HCT116 (cell line): ENCODE measurements at regions not wholly inside any gene's neighbourhood (a gene's known extent, or its start where the extent isn't known, plus 50 kb on each side); places are given as distances from the start of the nearest gene placed in this dataset.

Source experiments
- ATAC-seq: fragments of 200-7000 bp; cut with Tn5 transposase; 2 replicates; pipeline ENCODE4 v1.9.1; 2020; ENCODE audit warnings: mild to moderate bottlenecking, moderate library complexity
- BruUV-seq: library from RNA; stranded (reverse); fragments of 400-500 nt; replicated peaks from 2 replicates; lab custom pipeline; 2021; lab: Mats Ljungman, UMichigan
- CTCF ChIA-PET: fragments of 300-600 bp; sonication (Branson Sonifier 250); formaldehyde crosslinking; loops from one replicate; lab custom pipeline; 2021; ENCODE audit warnings: antibody characterized with exemption; lab: Charles Lee
- POLR2A ChIA-PET: fragments of 300-600, 350-600 bp; sonication (Branson Sonifier 250); formaldehyde crosslinking; loops from one replicate; lab custom pipeline; 2021; ENCODE audit warnings: antibody characterized with exemption; lab: Charles Lee
- RAD21 ChIA-PET, 2 experiments: fragments of 300-600 bp; sonication (Branson Sonifier 250); formaldehyde crosslinking; loops; one replicate each; lab custom pipeline; 2023; ENCODE audit warnings: low total read pairs in 2 of 2; ENCODE audit not compliant: uncharacterized antibody in 2 of 2, unreplicated experiment in 2 of 2, low non-redundant PET in 1 of 2; lab: Charles Lee
- DNase-seq: peaks from one replicate; pipeline ENCODE4 v3.0.0-alpha.2; 2010; ENCODE audit warnings: low read depth, low spot score
- H2AFZ ChIP-seq: fragments of 200-600 bp; shearing (Covaris generic), sonication (generic); 2 replicates; pipeline ENCODE4 v1.6.1; 2017; ENCODE audit warnings: low read depth, mixed run types, mixed read lengths, antibody characterized with exemption, low read length; ENCODE audit not compliant: poor library complexity, severe bottlenecking
- H3K27ac ChIP-seq: 2 replicates; pipeline ENCODE4 v1.5.1; 2012; ENCODE audit warnings: low read depth, low read length
- H3K27me3 ChIP-seq: fragments of 200-600 bp; sonication (generic); 2 replicates; pipeline ENCODE4 v1.6.1; 2016; ENCODE audit warnings: mixed run types, low read length, mixed read lengths; ENCODE audit not compliant: insufficient read depth
- H3K36me3 ChIP-seq, 2 experiments: fragments of 200-500 bp in 1 of 2; fragments of 200-600 bp in 1 of 2; sonication (Bioruptor generic) in 1 of 2; sonication (generic) in 1 of 2; 2 replicates each; pipeline versions ENCODE4 v1.5.1 to v1.6.1; 2014 to 2016; ENCODE audit warnings: low read length in 2 of 2, inconsistent platforms in 1 of 2, mixed read lengths in 1 of 2, mixed run types in 1 of 2; ENCODE audit not compliant: insufficient read depth in 2 of 2, control insufficient read depth in 1 of 2
- H3K4me1 ChIP-seq, 2 experiments: fragments of 200-600 bp in 1 of 2; sonication (generic) in 1 of 2; 2 replicates each; pipeline versions ENCODE4 v1.5.1 to v1.6.1; 2012 to 2017; ENCODE audit warnings: low read length in 2 of 2, inconsistent platforms in 1 of 2, mild to moderate bottlenecking in 1 of 2, mixed read lengths in 1 of 2, mixed run types in 1 of 2, moderate library complexity in 1 of 2; ENCODE audit not compliant: insufficient read depth in 2 of 2, control insufficient read depth in 1 of 2
- H3K4me2 ChIP-seq: fragments of 200-600 bp; sonication (generic); 2 replicates; pipeline ENCODE4 v1.6.1; 2017; ENCODE audit warnings: mixed run types, low read length, mixed read lengths
- H3K4me3 ChIP-seq, 2 experiments: fragments of 200-600 bp in 1 of 2; sonication (generic) in 1 of 2; replicated peaks in 1 of 2; 2 replicates each; pipeline ENCODE4 v1.5.1; 2011 to 2016; ENCODE audit warnings: low read length in 2 of 2, control low read depth in 1 of 2, low read depth in 1 of 2, mild to moderate bottlenecking in 1 of 2, mixed read lengths in 1 of 2, mixed run types in 1 of 2
- H3K79me2 ChIP-seq: fragments of 200-600 bp; sonication (generic); 2 replicates; pipeline ENCODE4 v1.6.1; 2017; ENCODE audit warnings: mild to moderate bottlenecking, mixed run types, low read length, moderate library complexity, mixed read lengths; ENCODE audit not compliant: insufficient read depth
- H3K9ac ChIP-seq: fragments of 200-600 bp; sonication (generic); 2 replicates; pipeline ENCODE4 v1.6.1; 2016; ENCODE audit warnings: low read length, mixed read lengths
- H3K9me2 ChIP-seq: fragments of 200-600 bp; sonication (generic), shearing (Covaris generic); 2 replicates; pipeline ENCODE4 v1.6.1; 2017; ENCODE audit warnings: mixed run types, mild to moderate bottlenecking, moderate library complexity; ENCODE audit not compliant: insufficient read depth
- H3K9me3 ChIP-seq, 2 experiments: fragments of 200-500 bp in 1 of 2; fragments of 200-600 bp in 1 of 2; sonication (Bioruptor generic) in 1 of 2; sonication (generic) in 1 of 2; 2 replicates each; pipeline ENCODE4 v1.6.1; 2014 to 2017; ENCODE audit warnings: low read length in 2 of 2, mixed read lengths in 2 of 2, inconsistent platforms in 1 of 2, low read depth in 1 of 2, mild to moderate bottlenecking in 1 of 2, mixed run types in 1 of 2, moderate library complexity in 1 of 2; ENCODE audit not compliant: control insufficient read depth in 1 of 2, insufficient read depth in 1 of 2
- H4K20me1 ChIP-seq: fragments of 200-600 bp; sonication (generic), shearing (Covaris generic); 2 replicates; pipeline ENCODE4 v1.6.1; 2017; ENCODE audit warnings: mixed run types, mild to moderate bottlenecking, moderate library complexity; ENCODE audit not compliant: insufficient read depth
- CBX3 ChIP-seq: IDR thresholded peaks from 2 replicates; pipeline ENCODE4 v1.6.1; 2012; ENCODE audit warnings: low read depth
- CEBPB ChIP-seq: IDR thresholded peaks from 2 replicates; pipeline ENCODE4 v1.6.1; 2012; ENCODE audit warnings: low read depth
- EGR1 ChIP-seq: IDR thresholded peaks from 2 replicates; pipeline ENCODE4 v1.6.1; 2012; ENCODE audit warnings: low read depth
- EZH2 ChIP-seq: fragments of 200-600 bp; sonication (generic); IDR thresholded peaks from 2 replicates; pipeline ENCODE4 v1.6.1; 2017; ENCODE audit warnings: antibody characterized with exemption, mixed run types
- EZH2phosphoT487 ChIP-seq: fragments of 200-600 bp; IDR thresholded peaks from 2 replicates; pipeline ENCODE4 v1.6.1; 2018; ENCODE audit warnings: antibody characterized with exemption, borderline replicate concordance
- POLR2A ChIP-seq: IDR thresholded peaks from 2 replicates; pipeline ENCODE4 v1.7.0; 2011; ENCODE audit warnings: borderline replicate concordance; ENCODE audit not compliant: insufficient read depth, insufficient read length; ENCODE audit errors: extremely low read depth
- RAD21 ChIP-seq: IDR thresholded peaks from 2 replicates; pipeline ENCODE4 v1.6.1; 2012; ENCODE audit warnings: low read depth, mild to moderate bottlenecking
- SIN3A ChIP-seq: IDR thresholded peaks from 2 replicates; pipeline ENCODE4 v1.6.1; 2012; ENCODE audit warnings: low read depth
- SRF ChIP-seq: IDR thresholded peaks from 2 replicates; pipeline ENCODE4 v1.6.1; 2012; ENCODE audit warnings: low read depth
- TCF7L2 ChIP-seq: IDR thresholded peaks from 2 replicates; pipeline ENCODE4 v1.7.0; 2011; ENCODE audit warnings: borderline replicate concordance, inconsistent platforms; ENCODE audit not compliant: insufficient read depth, insufficient read length; ENCODE audit errors: extremely low read depth
- ZFX ChIP-seq: fragments of 450-650 bp; IDR thresholded peaks from 2 replicates; pipeline ENCODE4 v1.6.1; 2017
- intact Hi-C: fragments of 100-400 bp; cut with micrococcal nuclease; formaldehyde crosslinking; loops from 2 replicates; pipeline ENCODE4 v1.10.0; 2022
- TF ChIP-seq, protein P1 (sequence below), 3 experiments: fragments of 200-600 bp in 1 of 3; sonication (generic) in 1 of 3; IDR thresholded peaks in 2 of 3; conservative IDR thresholded peaks in 1 of 3; 2 replicates each; pipeline ENCODE4 v1.5.1; 2012 to 2017; ENCODE audit warnings: low read depth in 2 of 3, low read length in 2 of 3, antibody characterized with exemption in 1 of 3, borderline replicate concordance in 1 of 3, control low read depth in 1 of 3, mild to moderate bottlenecking in 1 of 3, mixed read lengths in 1 of 3, mixed run types in 1 of 3, moderate library complexity in 1 of 3; ENCODE audit not compliant: insufficient read depth in 1 of 3
- TF ChIP-seq, protein P2 (sequence below): IDR thresholded peaks from 2 replicates; pipeline ENCODE4 v1.6.1; 2012

DNA sequence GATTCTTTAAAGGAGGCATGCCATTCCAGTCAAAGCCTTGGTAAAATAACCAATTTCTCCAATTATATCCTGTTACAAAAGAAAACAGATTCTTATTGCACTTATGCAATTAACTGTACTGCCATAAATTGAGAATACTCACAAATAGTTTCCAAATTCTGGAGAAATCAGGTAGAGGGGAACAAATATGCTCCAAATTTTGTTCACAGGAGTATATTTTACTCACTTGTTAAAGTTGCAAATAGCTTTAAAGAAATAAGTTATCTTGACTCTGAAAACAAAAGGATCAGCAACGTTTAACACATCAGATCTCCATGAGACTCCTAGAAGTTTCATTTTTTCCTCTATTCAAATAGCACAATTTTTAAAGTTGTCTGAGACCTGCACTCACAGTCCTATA, 712.1 kb upstream of the ARRDC4 start:
- Histone ChIP-seq H2AFZ (no peak overlapping the region), H3K36me3 (no peaks in the 10 kb centered on the region), H3K4me2 (no peak overlapping the region), H3K27ac (no peak overlapping the region), H3K9me2 (no peaks in the 10 kb centered on the region), H3K4me3 (no peak overlapping the region), H3K4me1 (no peaks in the 10 kb centered on the region), H3K9me3 (no peaks in the 10 kb centered on the region), H3K27me3 (no peaks in the 10 kb centered on the region), H3K9ac (no peak overlapping the region), H3K79me2 (no peaks in the 10 kb centered on the region), H4K20me1 (no peaks in the 10 kb centered on the region)
- RAD21 ChIA-PET = no interaction called here
- BruUV-seq = no TSS peak
- CTCF ChIA-PET = interaction anchor here (1.1 kb wide), 1 partner anchor 507 kb away, joined by 3 read pairs; no protein-coding TSS in a partner anchor
- POLR2A ChIA-PET = no interaction called here
- ATAC-seq (no peak), DNase-seq (no peak)
- intact Hi-C loops = loop anchor here (5.0 to 10.0 kb wide), 2 partner anchors 504 to 926 kb away; no protein-coding TSS in a partner anchor
- TF ChIP-seq CEBPB (no peak), RAD21 (no peak), EZH2 (no peak), CBX3 (no peak), ZFX (no peak), EZH2phosphoT487 (no peak), SIN3A (no peak), TCF7L2 (no peak)
- TF ChIP-seq, protein P1, sequence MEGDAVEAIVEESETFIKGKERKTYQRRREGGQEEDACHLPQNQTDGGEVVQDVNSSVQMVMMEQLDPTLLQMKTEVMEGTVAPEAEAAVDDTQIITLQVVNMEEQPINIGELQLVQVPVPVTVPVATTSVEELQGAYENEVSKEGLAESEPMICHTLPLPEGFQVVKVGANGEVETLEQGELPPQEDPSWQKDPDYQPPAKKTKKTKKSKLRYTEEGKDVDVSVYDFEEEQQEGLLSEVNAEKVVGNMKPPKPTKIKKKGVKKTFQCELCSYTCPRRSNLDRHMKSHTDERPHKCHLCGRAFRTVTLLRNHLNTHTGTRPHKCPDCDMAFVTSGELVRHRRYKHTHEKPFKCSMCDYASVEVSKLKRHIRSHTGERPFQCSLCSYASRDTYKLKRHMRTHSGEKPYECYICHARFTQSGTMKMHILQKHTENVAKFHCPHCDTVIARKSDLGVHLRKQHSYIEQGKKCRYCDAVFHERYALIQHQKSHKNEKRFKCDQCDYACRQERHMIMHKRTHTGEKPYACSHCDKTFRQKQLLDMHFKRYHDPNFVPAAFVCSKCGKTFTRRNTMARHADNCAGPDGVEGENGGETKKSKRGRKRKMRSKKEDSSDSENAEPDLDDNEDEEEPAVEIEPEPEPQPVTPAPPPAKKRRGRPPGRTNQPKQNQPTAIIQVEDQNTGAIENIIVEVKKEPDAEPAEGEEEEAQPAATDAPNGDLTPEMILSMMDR (IDR thresholded peaks at IDR 0.05 in 2 of 3, conservative IDR thresholded peaks at IDR 0.05 in 1 of 3; ENCODE audit: borderline replicate concordance in 1 of 3, insufficient read depth in 1 of 3, low read depth in 2 of 3, low read length in 2 of 3) = no peak

GRCh38 chr15:97259943-97260342, 700.6 kb upstream of the ARRDC4 start:
- Histone ChIP-seq H3K27me3 (no peaks in the 10 kb centered on the region), H3K9me2 (no peaks in the 10 kb centered on the region), H3K79me2 (no peaks in the 10 kb centered on the region), H3K4me2 (no peak overlapping the region), H3K4me1 (no peaks in the 10 kb centered on the region), H3K4me3 (no peak overlapping the region), H4K20me1 (no peaks in the 10 kb centered on the region), H3K9ac (no peak overlapping the region), H2AFZ (no peak overlapping the region), H3K27ac (no peak overlapping the region), H3K9me3 (peaks cover 0 to 10% of the 10 kb centered on the region in 2 experiments; a peak in 1 of 4 replicates), H3K36me3 (no peaks in the 10 kb centered on the region)
- intact Hi-C loops = no loop called here
- no TSS peak for BruUV-seq
- ChIA-PET CTCF (no interaction called here), RAD21 (no interaction called here), POLR2A (no interaction called here)
- no peak for DNase-seq
- no peak for ATAC-seq
- no peak for TF ChIP-seq SRF
- no peak for TF ChIP-seq SIN3A
- TF ChIP-seq, protein P2, sequence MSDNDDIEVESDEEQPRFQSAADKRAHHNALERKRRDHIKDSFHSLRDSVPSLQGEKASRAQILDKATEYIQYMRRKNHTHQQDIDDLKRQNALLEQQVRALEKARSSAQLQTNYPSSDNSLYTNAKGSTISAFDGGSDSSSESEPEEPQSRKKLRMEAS = no peak
- no peak for TF ChIP-seq POLR2A
- no peak for TF ChIP-seq EGR1
